Mucosa of descending colon (tissue), 3 donors: ENCODE measurements at regions not wholly inside any gene's neighbourhood (a gene's known extent, or its start where the extent isn't known, plus 50 kb on each side); places are given as distances from the start of the nearest gene placed in this dataset.

ENCODE experiments used
- ATAC-seq: fragments of 200-7000 bp; cut with Tn5 transposase; one replicate; pipeline ENCODE4 v1.9.1; 2020; ENCODE audit warnings: mild to moderate bottlenecking, moderate library complexity
- DNase-seq, 3 donors: peaks; one replicate each; pipeline ENCODE4 v3.0.0-alpha.2; 2020
- H3K36me3 ChIP-seq: fragments of 200-600 bp; one replicate; pipeline ENCODE4 v1.8.0; 2021; ENCODE audit warnings: low read depth, mild to moderate bottlenecking
- H3K4me1 ChIP-seq: fragments of 200-600 bp; one replicate; pipeline ENCODE4 v1.8.0; 2021; ENCODE audit warnings: low read depth, mild to moderate bottlenecking
- H3K4me3 ChIP-seq: fragments of 200-600 bp; one replicate; pipeline ENCODE4 v1.8.0; 2021; ENCODE audit warnings: mild to moderate bottlenecking
- H3K9me3 ChIP-seq: fragments of 200-600 bp; one replicate; pipeline ENCODE4 v1.8.0; 2021; ENCODE audit warnings: mild to moderate bottlenecking
- CTCF ChIP-seq: fragments of 200-600 bp; IDR thresholded peaks from one replicate; pipeline ENCODE4 v1.8.0; 2022; ENCODE audit warnings: antibody characterized with exemption, mild to moderate bottlenecking
- intact Hi-C, 2 donors: fragments of 100-400 bp; cut with DNase I in 1 of 2; cut with micrococcal nuclease in 1 of 2; formaldehyde crosslinking; loops; one replicate each; pipeline versions ENCODE4 v1.11.0 to v1.11.1; 2022; cut with DNase I, micrococcal nuclease
- donor health status: DM: no; HTN: no; CAD: no; lungs with moderate emphysema.
- donor health status: DM: no; HTN: no; CAD: no.
- donor health status: DM: no; HTN: yes; CAD: no.

- ATAC-seq: no peak
- intact Hi-C loops: no loop called here
- no peaks in the 10 kb centered on the region for H3K36me3 ChIP-seq
- no peak for DNase-seq
- H3K4me3 ChIP-seq: no peak overlapping the region
- no peaks in the 10 kb centered on the region for H3K4me1 ChIP-seq
- H3K9me3 ChIP-seq: no peaks in the 10 kb centered on the region
- no peak for TF ChIP-seq CTCF
Observed at GRCh38 chr4:100696531-100696930, 178.7 kb upstream of the EMCN start.

GRCh38 chr4:100695871-100696270 is 178.0 kb upstream of the EMCN start:
- Histone ChIP-seq H3K9me3 (no peaks in the 10 kb centered on the region), H3K4me3 (no peak overlapping the region), H3K36me3 (no peaks in the 10 kb centered on the region), H3K4me1 (no peaks in the 10 kb centered on the region)
- ATAC-seq (no peak), DNase-seq (no peak)
- TF ChIP-seq CTCF: no peak
- intact Hi-C loops: no loop called here

- TF ChIP-seq CTCF: no peak
- Histone ChIP-seq H3K9me3 (no peaks in the 10 kb centered on the region), H3K4me3 (no peak overlapping the region), H3K4me1 (no peaks in the 10 kb centered on the region), H3K36me3 (no peaks in the 10 kb centered on the region)
- ATAC-seq (no peak), DNase-seq (no peak)
- intact Hi-C loops: no loop called here
Observed at GRCh38 chr4:100695039-100695654, 177.3 kb upstream of the EMCN start.

- ATAC-seq (no peak), DNase-seq (no peak)
- intact Hi-C loops: no loop called here
- Histone ChIP-seq H3K36me3 (no peaks in the 10 kb centered on the region), H3K4me3 (no peak overlapping the region), H3K9me3 (no peaks in the 10 kb centered on the region), H3K4me1 (no peaks in the 10 kb centered on the region)
- no peak for TF ChIP-seq CTCF
Observed at GRCh38 chr4:100694467-100694866, 176.6 kb upstream of the EMCN start.

GRCh38 chr4:100690812-100691211 is 173.0 kb upstream of the EMCN start:
- H3K4me1 ChIP-seq: no peaks in the 10 kb centered on the region
- intact Hi-C loops: no loop called here
- DNase-seq: no peak

More at GRCh38 chr4:100690812-100691211, 173.0 kb upstream of the EMCN start:
- Histone ChIP-seq H3K4me3 (no peak overlapping the region), H3K9me3 (no peaks in the 10 kb centered on the region), H3K36me3 (no peaks in the 10 kb centered on the region)
- peak; percentile 20 for ATAC-seq
- no peak for TF ChIP-seq CTCF
